ENCODE measurements at regions not wholly inside any gene's neighbourhood (a gene's known extent, or its start where the extent isn't known, plus 50 kb on each side); places are given as distances from the start of the nearest gene placed in this dataset.

GRCh38 chr12:19994968-19995367 lies 373.4 kb upstream of the PDE3A start:
- H3K4me3 ChIP-seq (ENCODE audit: low read length): no peak overlapping the region
- H3F3A ChIP-seq (ENCODE audit: insufficient read depth, low read length): no peaks in the 10 kb centered on the region
- no peaks in the 10 kb centered on the region for H3K79me2 ChIP-seq (ENCODE audit: low read length)
- H3K27ac ChIP-seq (ENCODE audit: low read length): no peak overlapping the region
- H3K36me3 ChIP-seq (replicated peaks; ENCODE audit: insufficient read depth, low read length): no peaks in the 10 kb centered on the region
- H3K27me3 ChIP-seq (replicated peaks; ENCODE audit: insufficient read depth, low read length): no peaks in the 10 kb centered on the region
- no peak for DNase-seq
- no peak overlapping the region for H3K9ac ChIP-seq (ENCODE audit: low read length)
- no peaks in the 10 kb centered on the region for H3K4me1 ChIP-seq (ENCODE audit: low read length)
- H3K4me2 ChIP-seq (ENCODE audit: low read depth, low read length): no peak overlapping the region
- no peak overlapping the region for H2AFZ ChIP-seq (ENCODE audit: low read length)
- no peaks in the 10 kb centered on the region for H4K20me1 ChIP-seq (ENCODE audit: insufficient read depth, low read length)
- no peaks in the 10 kb centered on the region for H3K9me3 ChIP-seq (replicated peaks; ENCODE audit: insufficient read depth, low read length)
- no peaks in the 10 kb centered on the region for H3K9me2 ChIP-seq (replicated peaks; ENCODE audit: insufficient read depth, low read length)
- no peak for TF ChIP-seq EZH2 (optimal IDR thresholded peaks at IDR 0.05; ENCODE audit: low read depth, low read length)
- TF ChIP-seq EZH2phosphoT487 (IDR thresholded peaks at IDR 0.05; ENCODE audit: low read length): no peak
- TF ChIP-seq CTCF (IDR thresholded peaks at IDR 0.05; ENCODE audit: low read length): no peak

DNA sequence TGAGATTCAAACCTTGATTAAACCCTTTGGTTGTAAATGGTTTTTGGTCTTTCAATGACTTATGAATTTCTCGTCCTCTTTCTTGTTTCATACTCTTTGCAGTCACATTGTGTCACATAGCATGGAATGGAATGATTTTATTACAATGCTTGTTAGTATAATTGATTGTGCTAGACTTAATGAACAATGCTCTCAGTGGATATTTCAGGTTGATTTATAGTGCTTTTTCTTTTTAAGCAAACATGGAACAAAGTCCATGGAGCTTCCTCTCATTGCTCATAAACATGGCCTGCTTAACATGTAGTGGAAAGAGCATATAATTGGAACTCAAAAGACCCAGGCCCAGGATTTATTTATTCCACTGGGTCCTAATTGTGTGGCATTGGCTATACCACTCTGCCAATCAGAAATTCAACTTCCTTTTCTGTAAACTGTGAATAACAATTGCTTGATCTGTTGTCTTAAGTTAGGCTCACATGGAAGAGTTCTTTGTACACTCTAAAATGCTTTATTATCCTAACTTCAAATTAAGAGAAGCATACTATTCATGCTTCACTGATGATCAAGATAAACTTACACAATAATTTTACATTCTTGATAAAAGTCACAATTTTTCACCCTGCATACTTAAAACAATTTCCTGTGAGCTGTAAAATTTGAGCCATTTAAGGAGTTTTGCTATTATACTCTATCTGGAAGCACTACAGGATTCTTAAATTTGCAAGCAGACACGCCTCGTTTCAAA lies 370.5 kb upstream of the PDE3A start:
- Histone ChIP-seq H3K27ac (ENCODE audit: low read length) (no peak overlapping the region), H3F3A (ENCODE audit: insufficient read depth, low read length) (no peaks in the 10 kb centered on the region), H3K9me2 (replicated peaks; ENCODE audit: insufficient read depth, low read length) (no peaks in the 10 kb centered on the region), H2AFZ (ENCODE audit: low read length) (no peak overlapping the region), H3K9me3 (replicated peaks; ENCODE audit: insufficient read depth, low read length) (no peaks in the 10 kb centered on the region), H3K4me1 (ENCODE audit: low read length) (no peaks in the 10 kb centered on the region), H3K36me3 (replicated peaks; ENCODE audit: insufficient read depth, low read length) (no peaks in the 10 kb centered on the region), H3K4me3 (ENCODE audit: low read length) (no peak overlapping the region), H3K9ac (ENCODE audit: low read length) (no peak overlapping the region), H3K27me3 (replicated peaks; ENCODE audit: insufficient read depth, low read length) (no peaks in the 10 kb centered on the region), H3K4me2 (ENCODE audit: low read depth, low read length) (no peak overlapping the region), H4K20me1 (ENCODE audit: insufficient read depth, low read length) (no peaks in the 10 kb centered on the region), H3K79me2 (ENCODE audit: low read length) (no peaks in the 10 kb centered on the region)
- DNase-seq: no peak
- TF ChIP-seq EZH2phosphoT487 (IDR thresholded peaks at IDR 0.05; ENCODE audit: low read length): no peak
- no peak for TF ChIP-seq EZH2 (optimal IDR thresholded peaks at IDR 0.05; ENCODE audit: low read depth, low read length)
- no peak for TF ChIP-seq CTCF (IDR thresholded peaks at IDR 0.05; ENCODE audit: low read length)

GRCh38 chr12:19998411-19998810 lies 369.9 kb upstream of the PDE3A start:
- no peak overlapping the region for H2AFZ ChIP-seq (ENCODE audit: low read length)
- DNase-seq: no peak
- no peak overlapping the region for H3K9ac ChIP-seq (ENCODE audit: low read length)
- H3K4me2 ChIP-seq (ENCODE audit: low read depth, low read length): no peak overlapping the region
- H4K20me1 ChIP-seq (ENCODE audit: insufficient read depth, low read length): no peaks in the 10 kb centered on the region
- H3K9me2 ChIP-seq (replicated peaks; ENCODE audit: insufficient read depth, low read length): no peaks in the 10 kb centered on the region
- no peaks in the 10 kb centered on the region for H3K27me3 ChIP-seq (replicated peaks; ENCODE audit: insufficient read depth, low read length)
- TF ChIP-seq EZH2 (optimal IDR thresholded peaks at IDR 0.05; ENCODE audit: low read depth, low read length) (no peak), EZH2phosphoT487 (IDR thresholded peaks at IDR 0.05; ENCODE audit: low read length) (no peak), CTCF (IDR thresholded peaks at IDR 0.05; ENCODE audit: low read length) (no peak)
- no peak overlapping the region for H3K27ac ChIP-seq (ENCODE audit: low read length)
- H3K79me2 ChIP-seq (ENCODE audit: low read length): no peaks in the 10 kb centered on the region
- no peaks in the 10 kb centered on the region for H3F3A ChIP-seq (ENCODE audit: insufficient read depth, low read length)
- no peak overlapping the region for H3K4me3 ChIP-seq (ENCODE audit: low read length)
- no peaks in the 10 kb centered on the region for H3K36me3 ChIP-seq (replicated peaks; ENCODE audit: insufficient read depth, low read length)
- no peaks in the 10 kb centered on the region for H3K4me1 ChIP-seq (ENCODE audit: low read length)
- no peaks in the 10 kb centered on the region for H3K9me3 ChIP-seq (replicated peaks; ENCODE audit: insufficient read depth, low read length)
